Transverse colon (tissue), 4 donors: ENCODE measurements at regions not wholly inside any gene's neighbourhood (a gene's known extent, or its start where the extent isn't known, plus 50 kb on each side); places are given as distances from the start of the nearest gene placed in this dataset.

Experiments
- CTCF ChIP-seq, 5 experiments: fragments of 200-600 bp in 3 of 5; fragments of 450-650 bp in 2 of 5; sonication (generic) in 3 of 5; IDR thresholded peaks; 1 replicate in 2 of 5; 2 replicates in 3 of 5; pipeline ENCODE4 v1.5.1; 2016 to 2017; ENCODE audit warnings: antibody characterized with exemption in 5 of 5, inconsistent platforms in 3 of 5, mild to moderate bottlenecking in 2 of 5, moderate library complexity in 1 of 5
- EP300 ChIP-seq: sonication (generic); formaldehyde crosslinking; IDR thresholded peaks from one replicate; pipeline ENCODE4 v1.6.1; 2017; ENCODE audit warnings: antibody characterized with exemption, low read depth
- POLR2A ChIP-seq: fragments of 450-650 bp; IDR thresholded peaks from one replicate; pipeline ENCODE4 v1.6.1; 2016; ENCODE audit warnings: antibody characterized with exemption, mild to moderate bottlenecking, moderate library complexity
- POLR2AphosphoS5 ChIP-seq, 3 donors: sonication (generic); formaldehyde crosslinking; IDR thresholded peaks; one replicate each; pipeline ENCODE4 v1.6.1; 2016; ENCODE audit warnings: antibody characterized with exemption in 3 of 3

- TF ChIP-seq CTCF (IDR thresholded peaks at IDR 0.05) (no peak), POLR2A (no peak), EP300 (no peak), POLR2AphosphoS5 (IDR thresholded peaks at IDR 0.05) (no peak)
These were observed 82.5 kb downstream of the KCTD15 start for GRCh38 chr19:33878910-33879810.
